GM12878 (cell line): ENCODE measurements at regions not wholly inside any gene's neighbourhood (a gene's known extent, or its start where the extent isn't known, plus 50 kb on each side); places are given as distances from the start of the nearest gene placed in this dataset.
A peak's percentile ranks its signal among the peaks of the same experiment; 100 is the strongest.

Experiments used
- ATAC-seq: fragments of 200-7000 bp; cut with Tn5 transposase; 3 replicates; pipeline ENCODE4 v1.9.1; 2020; ENCODE audit warnings: mild to moderate bottlenecking, moderate library complexity
- BruUV-seq: library from RNA; stranded (reverse); fragments of 400-500 nt; replicated peaks from 2 replicates; lab custom pipeline; 2021; lab: Mats Ljungman, UMichigan
- CTCF ChIA-PET: fragments of 300-600 bp; sonication (Branson Sonifier 250); formaldehyde crosslinking; extraction: SDS; loops from one replicate; lab custom pipeline; 2021; ENCODE audit warnings: inconsistent platforms; lab: Yijun Ruan, JAX
- POLR2A ChIA-PET: fragments of 350-600 bp; formaldehyde crosslinking; extraction: SDS; loops from one replicate; lab custom pipeline; 2021; ENCODE audit warnings: inconsistent platforms; lab: Charles Lee
- RAD21 ChIA-PET: fragments of 300-600 bp; sonication (Branson Sonifier 250); formaldehyde crosslinking; loops from one replicate; lab custom pipeline; 2023; ENCODE audit warnings: antibody characterized with exemption; ENCODE audit not compliant: unreplicated experiment; lab: Charles Lee
- SMC1A ChIA-PET: fragments of 300-600 bp; sonication (Branson Sonifier 250); formaldehyde crosslinking; loops from one replicate; lab custom pipeline; 2023; ENCODE audit not compliant: unreplicated experiment, uncharacterized antibody; lab: Charles Lee
- DNase-seq: peaks from one replicate; pipeline ENCODE4 v3.0.0-alpha.2; 2011; ENCODE audit warnings: low read depth, low spot score
- FAIRE-seq: peaks from 3 replicates; lab custom pipeline; 2011; peaks lifted over from hg19 to GRCh38; lab: Jason Lieb, UNC
- H2AFZ ChIP-seq: 2 replicates; pipeline ENCODE4 v1.6.0; 2011; ENCODE audit warnings: low read depth, low read length, control low read depth; ENCODE audit not compliant: control insufficient read depth
- H3K27ac ChIP-seq: 2 replicates; pipeline ENCODE4 v1.5.1; 2011; ENCODE audit warnings: control low read depth; ENCODE audit not compliant: control insufficient read depth, insufficient read depth
- H3K27me3 ChIP-seq, 2 experiments: replicated peaks in 1 of 2; 2 replicates each; pipeline versions ENCODE4 v1.6.0 to v1.6.1; 2011; ENCODE audit warnings: low read length in 1 of 2; ENCODE audit not compliant: control insufficient read depth in 2 of 2, insufficient read depth in 2 of 2
- H3K36me3 ChIP-seq, 2 experiments: 2 replicates each; pipeline ENCODE4 v1.5.1; 2011; ENCODE audit warnings: low read length in 1 of 2; ENCODE audit not compliant: control insufficient read depth in 2 of 2, insufficient read depth in 2 of 2
- H3K4me1 ChIP-seq: 2 replicates; pipeline ENCODE4 v1.6.1; 2011; ENCODE audit warnings: mild to moderate bottlenecking, low read length, moderate library complexity, mixed read lengths; ENCODE audit not compliant: control insufficient read depth, insufficient read depth
- H3K4me2 ChIP-seq: 2 replicates; pipeline ENCODE4 v1.6.0; 2011; ENCODE audit warnings: control low read depth; ENCODE audit not compliant: control insufficient read depth, insufficient read depth
- H3K4me3 ChIP-seq: fragments of 200-600 bp; sonication (generic); 2 replicates; pipeline ENCODE4 v1.5.1; 2016
- H3K79me2 ChIP-seq: 2 replicates; pipeline ENCODE4 v1.6.0; 2011; ENCODE audit warnings: low read length; ENCODE audit not compliant: control insufficient read depth, insufficient read depth
- H3K9ac ChIP-seq: 2 replicates; pipeline ENCODE4 v1.8.0; 2011; ENCODE audit warnings: low read length, control low read depth, mixed read lengths; ENCODE audit not compliant: control insufficient read depth, insufficient read depth
- H3K9me3 ChIP-seq: replicated peaks from 3 replicates; pipeline ENCODE4 v1.5.1; 2011; ENCODE audit warnings: mild to moderate bottlenecking, low read length; ENCODE audit not compliant: control insufficient read depth, insufficient read depth
- H4K20me1 ChIP-seq: 2 replicates; pipeline ENCODE4 v1.6.0; 2011; ENCODE audit not compliant: control insufficient read depth, insufficient read depth
- CEBPB ChIP-seq, 2 experiments: fragments of 150-350 bp in 1 of 2; IDR thresholded peaks; 2 replicates each; pipeline ENCODE4 v1.6.1; 2012 to 2014; ENCODE audit warnings: low read depth in 2 of 2, low read length in 2 of 2, borderline replicate concordance in 1 of 2, inconsistent platforms in 1 of 2
- CREB1 ChIP-seq: IDR thresholded peaks from 2 replicates; pipeline ENCODE4 v1.6.1; 2012; ENCODE audit warnings: low read depth, mild to moderate bottlenecking, inconsistent platforms
- EGR1 ChIP-seq, 2 experiments: IDR thresholded peaks; 1 replicate in 1 of 2; 2 replicates in 1 of 2; pipeline ENCODE4 v1.6.1; 2011 to 2012; ENCODE audit warnings: low read depth in 2 of 2, low read length in 2 of 2, borderline replicate concordance in 1 of 2, mild to moderate bottlenecking in 1 of 2, moderate library complexity in 1 of 2
- EZH2 ChIP-seq: IDR thresholded peaks from 2 replicates; pipeline ENCODE4 v1.6.1; 2012; ENCODE audit warnings: low read depth, mild to moderate bottlenecking, control low read depth, inconsistent platforms, low read length, borderline replicate concordance; ENCODE audit not compliant: control insufficient read depth
- FOXM1 ChIP-seq: IDR thresholded peaks from 2 replicates; pipeline ENCODE4 v1.6.1; 2012; ENCODE audit warnings: low read depth, mild to moderate bottlenecking, inconsistent platforms, low read length, moderate library complexity
- IRF4 ChIP-seq: IDR thresholded peaks from 2 replicates; pipeline ENCODE4 v1.6.1; 2011; ENCODE audit warnings: low read depth, low read length
- MTA3 ChIP-seq: IDR thresholded peaks from 2 replicates; pipeline ENCODE4 v1.6.1; 2012; ENCODE audit warnings: low read length, inconsistent platforms, borderline replicate concordance
- MYB ChIP-seq: fragments of 150-350 bp; IDR thresholded peaks from 2 replicates; pipeline ENCODE4 v1.6.1; 2014; ENCODE audit warnings: mild to moderate bottlenecking, low read depth, low read length, borderline replicate concordance
- NFIC ChIP-seq: IDR thresholded peaks from 2 replicates; pipeline ENCODE4 v1.6.1; 2012; ENCODE audit warnings: low read depth, mild to moderate bottlenecking, inconsistent platforms, low read length, moderate library complexity
- NFYB ChIP-seq: IDR thresholded peaks from 2 replicates; pipeline ENCODE4 v1.6.1; 2011; ENCODE audit warnings: low read depth, mild to moderate bottlenecking, low read length, improper control_type of control experiment, moderate library complexity; ENCODE audit not compliant: insufficient read depth
- NRF1 ChIP-seq: conservative IDR thresholded peaks from 2 replicates; pipeline ENCODE4 v1.6.1; 2011; ENCODE audit warnings: mild to moderate bottlenecking, low read depth, low read length, improper control_type of control experiment
- RAD21 ChIP-seq: IDR thresholded peaks from 2 replicates; pipeline ENCODE4 v1.6.1; 2011; ENCODE audit warnings: mild to moderate bottlenecking, low read depth, low read length, moderate library complexity; ENCODE audit not compliant: insufficient read depth
- RAD51 ChIP-seq: fragments of 450-650 bp; IDR thresholded peaks from 2 replicates; pipeline ENCODE4 v1.6.1; 2016; ENCODE audit warnings: moderate library complexity, mild to moderate bottlenecking, inconsistent platforms
- RUNX3 ChIP-seq: IDR thresholded peaks from 2 replicates; pipeline ENCODE4 v1.6.1; 2012; ENCODE audit warnings: low read length, inconsistent platforms
- SMC3 ChIP-seq: IDR thresholded peaks from 2 replicates; pipeline ENCODE4 v1.6.1; 2011; ENCODE audit warnings: low read length, improper control_type of control experiment, borderline replicate concordance
- ZNF622 ChIP-seq: fragments of 450-650 bp; IDR thresholded peaks from 2 replicates; pipeline ENCODE4 v1.6.1; 2017; ENCODE audit warnings: mild to moderate bottlenecking, inconsistent platforms
- WGBS: methylation state at CpG from one replicate; pipeline ENCODE4 v1.1.6; 2016; ENCODE audit warnings: low lambda C conversion rate; ENCODE audit not compliant: insufficient replicate concordance, insufficient coverage; ENCODE audit errors: missing lambda C conversion rate; 5-methylcytosine and 5-hydroxymethylcytosine counted together
- in situ Hi-C: fragments of 300-500 bp; cut with MboI; formaldehyde crosslinking; loops from 9 replicates; pipeline ENCODE4 v1.14.3; 2018; ENCODE audit warnings: mixed read lengths
- intact Hi-C: fragments of 100-400 bp; cut with micrococcal nuclease; formaldehyde crosslinking; loops from one replicate; pipeline ENCODE4 v1.14.2; 2022; ENCODE audit not compliant: unreplicated experiment
- TF ChIP-seq, protein P1 (sequence below): IDR thresholded peaks from 2 replicates; pipeline ENCODE4 v1.6.1; 2012; ENCODE audit warnings: low read depth, low read length, improper control_type of control experiment
- TF ChIP-seq, protein P2 (sequence below): fragments of 450-650 bp; formaldehyde crosslinking; IDR thresholded peaks from 2 replicates; pipeline ENCODE4 v1.5.0; 2022; ENCODE audit warnings: mild to moderate bottlenecking, missing genetic modification characterization

DNA sequence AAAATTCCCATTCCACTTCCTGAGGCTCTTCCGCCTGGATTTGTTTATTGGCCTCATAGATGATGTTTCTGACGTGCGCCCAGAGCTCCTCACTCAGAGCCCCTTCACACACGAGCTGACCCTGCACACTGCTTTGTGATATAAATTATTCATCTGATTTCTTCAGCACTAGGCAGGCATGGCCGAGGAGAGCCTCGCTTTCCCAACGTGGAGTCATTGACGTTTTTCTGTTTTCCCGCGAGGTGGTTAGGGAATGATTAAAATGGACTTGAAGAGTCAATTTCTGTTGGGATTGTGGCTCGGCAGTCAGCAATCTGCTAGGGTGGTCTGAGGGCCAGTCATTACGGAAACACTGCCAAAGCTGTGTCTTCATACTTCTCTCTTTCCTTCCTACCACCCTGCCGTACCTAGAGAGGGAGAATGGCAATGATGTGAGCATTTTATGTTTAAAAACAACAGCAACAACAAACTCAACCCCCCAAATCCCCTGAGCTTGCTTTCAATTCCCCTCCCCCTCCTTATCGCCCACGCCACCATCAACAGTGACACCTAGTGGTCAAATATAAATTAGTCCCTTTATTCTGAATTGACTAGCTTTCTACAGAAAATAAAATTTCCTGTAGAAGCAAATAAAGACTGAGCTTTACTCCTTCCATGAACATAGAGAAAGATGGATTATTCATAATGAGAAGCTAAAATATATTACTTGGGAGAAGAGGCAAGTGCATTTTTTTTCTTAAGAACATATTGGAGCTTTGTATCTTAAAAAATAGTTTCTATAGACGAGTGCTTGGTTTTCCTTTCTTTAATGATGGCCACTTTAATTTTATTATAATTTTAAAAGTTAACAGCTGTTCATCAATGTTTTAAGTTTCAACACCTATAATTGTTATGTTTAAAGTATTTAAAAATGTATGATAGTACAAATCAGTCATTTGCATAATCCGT is 285.1 kb downstream of the MTX2 start (continued):
- TF ChIP-seq RAD21, result peak; percentile 82
- 0 out of 2 replicates have a peak, but pooled peaks have one; percentile 13 for TF ChIP-seq IRF4
- no peak for TF ChIP-seq ZNF622
- TF ChIP-seq MTA3, result no peak
- TF ChIP-seq, protein P1, sequence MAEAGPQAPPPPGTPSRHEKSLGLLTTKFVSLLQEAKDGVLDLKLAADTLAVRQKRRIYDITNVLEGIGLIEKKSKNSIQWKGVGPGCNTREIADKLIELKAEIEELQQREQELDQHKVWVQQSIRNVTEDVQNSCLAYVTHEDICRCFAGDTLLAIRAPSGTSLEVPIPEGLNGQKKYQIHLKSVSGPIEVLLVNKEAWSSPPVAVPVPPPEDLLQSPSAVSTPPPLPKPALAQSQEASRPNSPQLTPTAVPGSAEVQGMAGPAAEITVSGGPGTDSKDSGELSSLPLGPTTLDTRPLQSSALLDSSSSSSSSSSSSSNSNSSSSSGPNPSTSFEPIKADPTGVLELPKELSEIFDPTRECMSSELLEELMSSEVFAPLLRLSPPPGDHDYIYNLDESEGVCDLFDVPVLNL, result no peak

DNA sequence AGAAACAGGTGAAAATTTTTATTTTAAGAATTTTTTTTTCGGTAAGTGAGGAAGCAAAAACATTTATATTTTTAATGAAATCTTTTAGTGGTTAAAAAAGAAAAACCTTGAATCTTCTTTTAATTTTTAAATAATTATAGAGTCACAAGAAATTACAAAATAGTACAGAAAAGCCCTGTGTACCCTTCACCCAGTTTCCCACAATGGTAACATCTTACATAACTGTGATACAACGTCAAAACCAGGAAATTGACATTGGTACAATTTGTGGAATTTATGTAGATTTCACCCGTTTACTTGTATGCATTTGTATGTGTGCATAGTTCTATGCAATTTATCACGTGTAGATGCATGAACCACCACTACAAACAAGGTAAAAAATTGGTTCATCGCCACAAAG is 285.9 kb downstream of the MTX2 start:
- FAIRE-seq (no peak), ATAC-seq (no peak), DNase-seq (no peak)
- SMC1A ChIA-PET, result interaction anchor here (0.6 to 3.7 kb wide), 40 partner anchors 16 to 592 kb away, joined by 3 to 78 read pairs (median 5); no protein-coding TSS in a partner anchor
- 0 out of 4 replicates have a peak, but pooled peaks cover 0 to 3% of the 10 kb centered on the region in 2 experiments for H3K27me3 ChIP-seq
- no TSS peak for BruUV-seq
- POLR2A ChIA-PET, result interaction anchor here (0.6 kb wide), 1 partner anchor 99 kb away, joined by 3 read pairs; no protein-coding TSS in a partner anchor
- 15% methylated on average over 5 of the region's 5 CpGs for WGBS
- H3K4me1 ChIP-seq, result no peaks in the 10 kb centered on the region
- in situ Hi-C loops (no loop called here), intact Hi-C loops (loop anchor here (5.0 kb wide), 1 partner anchor 97 kb away; no protein-coding TSS in a partner anchor)
- H3K9ac ChIP-seq, result no peak overlapping the region
- no peaks in the 10 kb centered on the region for H3K9me3 ChIP-seq
- no peaks in the 10 kb centered on the region for H4K20me1 ChIP-seq
- H3K36me3 ChIP-seq, result no peaks in the 10 kb centered on the region
- CTCF ChIA-PET, result interaction anchor here (0.6 to 5.2 kb wide), 78 partner anchors 7 to 1218 kb away, joined by 3 to 127 read pairs (median 5); no protein-coding TSS in a partner anchor
- no peak overlapping the region for H3K4me2 ChIP-seq
- no peak overlapping the region for H3K27ac ChIP-seq
- H3K79me2 ChIP-seq, result no peaks in the 10 kb centered on the region
- H2AFZ ChIP-seq, result no peak overlapping the region
- no peak overlapping the region for H3K4me3 ChIP-seq
- RAD21 ChIA-PET, result interaction anchor here (0.7 to 3.8 kb wide), 35 partner anchors 10 to 608 kb away, joined by 3 to 103 read pairs (median 4); no protein-coding TSS in a partner anchor
- TF ChIP-seq EZH2, result no peak
- no peak for TF ChIP-seq NFYB
- no peak for TF ChIP-seq SMC3
- TF ChIP-seq MYB, result no peak
- TF ChIP-seq CEBPB (IDR thresholded peaks at IDR 0.05; ENCODE audit: borderline replicate concordance in 1 of 2, low read depth in 2 of 2, low read length in 2 of 2), result no peak
- no peak for TF ChIP-seq NFIC
- no peak for TF ChIP-seq CREB1
- TF ChIP-seq NRF1, result no peak
- TF ChIP-seq FOXM1, result no peak
- no peak for TF ChIP-seq RAD51
- no peak for TF ChIP-seq EGR1 (IDR thresholded peaks at IDR 0.05; ENCODE audit: borderline replicate concordance in 1 of 2, low read depth in 2 of 2, low read length in 2 of 2)
- TF ChIP-seq, protein P2, sequence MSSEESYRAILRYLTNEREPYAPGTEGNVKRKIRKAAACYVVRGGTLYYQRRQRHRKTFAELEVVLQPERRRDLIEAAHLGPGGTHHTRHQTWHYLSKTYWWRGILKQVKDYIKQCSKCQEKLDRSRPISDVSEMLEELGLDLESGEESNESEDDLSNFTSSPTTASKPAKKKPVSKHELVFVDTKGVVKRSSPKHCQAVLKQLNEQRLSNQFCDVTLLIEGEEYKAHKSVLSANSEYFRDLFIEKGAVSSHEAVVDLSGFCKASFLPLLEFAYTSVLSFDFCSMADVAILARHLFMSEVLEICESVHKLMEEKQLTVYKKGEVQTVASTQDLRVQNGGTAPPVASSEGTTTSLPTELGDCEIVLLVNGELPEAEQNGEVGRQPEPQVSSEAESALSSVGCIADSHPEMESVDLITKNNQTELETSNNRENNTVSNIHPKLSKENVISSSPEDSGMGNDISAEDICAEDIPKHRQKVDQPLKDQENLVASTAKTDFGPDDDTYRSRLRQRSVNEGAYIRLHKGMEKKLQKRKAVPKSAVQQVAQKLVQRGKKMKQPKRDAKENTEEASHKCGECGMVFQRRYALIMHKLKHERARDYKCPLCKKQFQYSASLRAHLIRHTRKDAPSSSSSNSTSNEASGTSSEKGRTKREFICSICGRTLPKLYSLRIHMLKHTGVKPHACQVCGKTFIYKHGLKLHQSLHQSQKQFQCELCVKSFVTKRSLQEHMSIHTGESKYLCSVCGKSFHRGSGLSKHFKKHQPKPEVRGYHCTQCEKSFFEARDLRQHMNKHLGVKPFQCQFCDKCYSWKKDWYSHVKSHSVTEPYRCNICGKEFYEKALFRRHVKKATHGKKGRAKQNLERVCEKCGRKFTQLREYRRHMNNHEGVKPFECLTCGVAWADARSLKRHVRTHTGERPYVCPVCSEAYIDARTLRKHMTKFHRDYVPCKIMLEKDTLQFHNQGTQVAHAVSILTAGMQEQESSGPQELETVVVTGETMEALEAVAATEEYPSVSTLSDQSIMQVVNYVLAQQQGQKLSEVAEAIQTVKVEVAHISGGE (CRISPR knock-in tag), result no peak
- no peak for TF ChIP-seq RUNX3
